ENCODE measurements at regions not wholly inside any gene's neighbourhood (a gene's known extent, or its start where the extent isn't known, plus 50 kb on each side); places are given as distances from the start of the nearest gene placed in this dataset.
A peak's percentile ranks its signal among the peaks of the same experiment; 100 is the strongest.

DNA sequence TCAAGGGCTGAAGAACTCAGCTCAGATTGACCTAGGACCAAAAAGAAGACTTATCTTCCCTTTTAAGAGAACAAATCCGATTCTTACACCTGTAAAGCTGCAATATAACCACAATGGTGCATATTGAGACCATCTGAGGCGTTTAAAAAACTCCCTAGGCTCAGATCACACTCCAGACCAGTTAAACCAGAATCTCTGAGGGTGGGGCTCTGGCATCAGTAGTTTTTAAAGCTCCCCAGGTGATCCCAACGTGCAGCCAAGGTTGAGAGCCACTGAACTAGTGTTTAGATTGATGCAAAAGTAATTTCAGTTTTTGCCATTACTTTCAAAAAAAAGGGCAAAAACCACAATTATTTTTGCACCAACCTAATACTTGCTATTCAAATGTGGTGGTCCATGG is 73.9 kb upstream of the GPM6B start:
- DNase-seq (ENCODE audit: low read depth), result no peak
- TF ChIP-seq, protein P1, sequence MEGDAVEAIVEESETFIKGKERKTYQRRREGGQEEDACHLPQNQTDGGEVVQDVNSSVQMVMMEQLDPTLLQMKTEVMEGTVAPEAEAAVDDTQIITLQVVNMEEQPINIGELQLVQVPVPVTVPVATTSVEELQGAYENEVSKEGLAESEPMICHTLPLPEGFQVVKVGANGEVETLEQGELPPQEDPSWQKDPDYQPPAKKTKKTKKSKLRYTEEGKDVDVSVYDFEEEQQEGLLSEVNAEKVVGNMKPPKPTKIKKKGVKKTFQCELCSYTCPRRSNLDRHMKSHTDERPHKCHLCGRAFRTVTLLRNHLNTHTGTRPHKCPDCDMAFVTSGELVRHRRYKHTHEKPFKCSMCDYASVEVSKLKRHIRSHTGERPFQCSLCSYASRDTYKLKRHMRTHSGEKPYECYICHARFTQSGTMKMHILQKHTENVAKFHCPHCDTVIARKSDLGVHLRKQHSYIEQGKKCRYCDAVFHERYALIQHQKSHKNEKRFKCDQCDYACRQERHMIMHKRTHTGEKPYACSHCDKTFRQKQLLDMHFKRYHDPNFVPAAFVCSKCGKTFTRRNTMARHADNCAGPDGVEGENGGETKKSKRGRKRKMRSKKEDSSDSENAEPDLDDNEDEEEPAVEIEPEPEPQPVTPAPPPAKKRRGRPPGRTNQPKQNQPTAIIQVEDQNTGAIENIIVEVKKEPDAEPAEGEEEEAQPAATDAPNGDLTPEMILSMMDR (IDR thresholded peaks at IDR 0.05; ENCODE audit: low read length, missing control alignments), result no peak
- no peak overlapping the region for H3K4me3 ChIP-seq (replicated peaks; ENCODE audit: low read depth, low read length)

GRCh38 chrX:13888284-13888683 is 71.4 kb upstream of the GPM6B start:
- no peak for DNase-seq (ENCODE audit: low read depth)
- TF ChIP-seq, protein P1 (IDR thresholded peaks at IDR 0.05; ENCODE audit: low read length, missing control alignments), result no peak
- H3K4me3 ChIP-seq (replicated peaks; ENCODE audit: low read depth, low read length), result no peak overlapping the region

DNA sequence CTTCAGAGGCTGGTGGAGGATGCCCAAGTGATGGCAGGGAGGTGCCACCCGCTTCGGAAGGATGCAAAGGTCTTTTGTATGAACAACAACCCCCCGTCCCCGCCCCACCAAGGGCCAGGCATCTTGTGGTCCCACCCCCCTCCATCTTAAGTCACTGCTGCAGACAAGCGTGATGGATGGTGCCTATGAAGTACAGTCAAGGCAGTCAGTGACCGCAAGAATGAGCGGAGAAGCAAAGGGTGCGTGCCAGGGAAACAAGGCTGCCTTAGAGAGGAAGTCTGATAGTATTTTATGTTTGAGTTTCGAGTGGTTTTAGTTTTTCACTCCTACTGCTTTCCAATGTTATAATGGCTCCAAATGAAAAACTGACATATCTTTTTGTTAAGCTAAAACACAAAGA is 68.7 kb upstream of the GPM6B start:
- TF ChIP-seq, protein P1 (IDR thresholded peaks at IDR 0.05; ENCODE audit: low read length, missing control alignments), result no peak
- no peak for DNase-seq (ENCODE audit: low read depth)

GRCh38 chrX:13876652-13877051 is 59.8 kb upstream of the GPM6B start:
- TF ChIP-seq, protein P1 (IDR thresholded peaks at IDR 0.05; ENCODE audit: low read length, missing control alignments), result no peak
- H3K4me3 ChIP-seq (replicated peaks; ENCODE audit: low read depth, low read length), result no peak overlapping the region
- peak; percentile 46 for DNase-seq (ENCODE audit: low read depth)

More for the DNA sequence above, 68.7 kb upstream of the GPM6B start:
- H3K4me3 ChIP-seq (replicated peaks; ENCODE audit: low read depth, low read length), result no peak overlapping the region

- no peak for DNase-seq (ENCODE audit: low read depth)
- H3K4me3 ChIP-seq (replicated peaks; ENCODE audit: low read depth, low read length), result no peak overlapping the region
- TF ChIP-seq, protein P1 (IDR thresholded peaks at IDR 0.05; ENCODE audit: low read length, missing control alignments), result no peak
These were observed 58.7 kb upstream of the GPM6B start for GRCh38 chrX:13875572-13875971.

- H3K4me3 ChIP-seq (replicated peaks; ENCODE audit: low read depth, low read length), result no peak overlapping the region
- TF ChIP-seq, protein P1 (IDR thresholded peaks at IDR 0.05; ENCODE audit: low read length, missing control alignments), result no peak
- peak; percentile 70 for DNase-seq (ENCODE audit: low read depth)
These were observed 51.7 kb upstream of the GPM6B start for GRCh38 chrX:13868591-13868990.
